Colonic mucosa (tissue), 4 donors: ENCODE measurements at regions not wholly inside any gene's neighbourhood (a gene's known extent, or its start where the extent isn't known, plus 50 kb on each side); places are given as distances from the start of the nearest gene placed in this dataset.
"Not testable (repeated sequence)": the region's sequence is repeated elsewhere in the genome, so short reads cannot be mapped to it uniquely, and the experiment has no call there.

ENCODE experiments used
- DNase-seq: peaks from one replicate; pipeline ENCODE4 v3.0.0-alpha.2; 2020
- H3K27ac ChIP-seq: fragments of 200-600 bp; one replicate; pipeline ENCODE4 v1.8.0; 2021
- H3K27me3 ChIP-seq: fragments of 200-600 bp; one replicate; pipeline ENCODE4 v1.8.0; 2021
- H3K36me3 ChIP-seq: fragments of 200-600 bp; one replicate; pipeline ENCODE4 v1.8.0; 2021
- H3K4me1 ChIP-seq: fragments of 200-600 bp; one replicate; pipeline ENCODE4 v1.8.0; 2021; ENCODE audit warnings: mild to moderate bottlenecking
- H3K4me3 ChIP-seq: fragments of 200-600 bp; one replicate; pipeline ENCODE4 v1.8.0; 2021
- H3K9ac ChIP-seq, 2 donors: one replicate each; pipeline ENCODE4 v1.7.0; 2013; ENCODE audit warnings: control low read depth in 2 of 2, low read depth in 2 of 2, low read length in 2 of 2
- H3K9me3 ChIP-seq: fragments of 200-600 bp; one replicate; pipeline ENCODE4 v1.8.0; 2021
- intact Hi-C: fragments of 100-400 bp; cut with DNase I; formaldehyde crosslinking; loops from one replicate; pipeline ENCODE4 v1.14.1; 2022
- TF ChIP-seq, protein P1 (sequence below): fragments of 200-600 bp; IDR thresholded peaks from one replicate; pipeline ENCODE4 v1.8.0; 2022; ENCODE audit warnings: antibody characterized with exemption, mild to moderate bottlenecking
- donor health status: healthy.
- donor health status: DM: no; HTN: no; CAD: no.
- donor health status: DM: no; HTN: no; CAD: no.

DNA sequence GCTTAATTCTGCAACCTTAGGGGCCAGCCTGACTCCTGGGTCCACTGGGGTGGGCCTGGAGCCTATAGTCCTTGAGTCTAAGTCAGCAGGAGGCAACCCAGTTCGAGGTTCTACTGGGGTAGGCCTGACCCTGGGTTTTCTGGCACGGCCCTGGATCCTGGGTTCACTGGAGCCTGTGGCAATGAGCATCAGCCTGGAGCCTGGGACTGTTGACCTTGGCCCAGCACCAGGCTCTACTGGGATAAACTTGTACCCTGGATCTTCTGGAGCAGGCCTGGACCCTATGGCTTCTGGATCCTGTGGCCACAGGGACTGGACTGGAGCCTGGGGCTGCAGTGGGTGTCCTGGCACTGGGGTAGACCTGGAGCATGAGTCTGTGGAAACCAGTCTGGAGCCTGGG, 874.3 kb upstream of the INTU start:
- Histone ChIP-seq H3K4me3 (no peak overlapping the region), H3K27me3 (no peaks in the 10 kb centered on the region), H3K4me1 (no peaks in the 10 kb centered on the region), H3K9ac (no peak overlapping the region), H3K9me3 (no peaks in the 10 kb centered on the region), H3K36me3 (no peaks in the 10 kb centered on the region), H3K27ac (no peak overlapping the region)
- intact Hi-C loops: no loop called here
- TF ChIP-seq, protein P1, sequence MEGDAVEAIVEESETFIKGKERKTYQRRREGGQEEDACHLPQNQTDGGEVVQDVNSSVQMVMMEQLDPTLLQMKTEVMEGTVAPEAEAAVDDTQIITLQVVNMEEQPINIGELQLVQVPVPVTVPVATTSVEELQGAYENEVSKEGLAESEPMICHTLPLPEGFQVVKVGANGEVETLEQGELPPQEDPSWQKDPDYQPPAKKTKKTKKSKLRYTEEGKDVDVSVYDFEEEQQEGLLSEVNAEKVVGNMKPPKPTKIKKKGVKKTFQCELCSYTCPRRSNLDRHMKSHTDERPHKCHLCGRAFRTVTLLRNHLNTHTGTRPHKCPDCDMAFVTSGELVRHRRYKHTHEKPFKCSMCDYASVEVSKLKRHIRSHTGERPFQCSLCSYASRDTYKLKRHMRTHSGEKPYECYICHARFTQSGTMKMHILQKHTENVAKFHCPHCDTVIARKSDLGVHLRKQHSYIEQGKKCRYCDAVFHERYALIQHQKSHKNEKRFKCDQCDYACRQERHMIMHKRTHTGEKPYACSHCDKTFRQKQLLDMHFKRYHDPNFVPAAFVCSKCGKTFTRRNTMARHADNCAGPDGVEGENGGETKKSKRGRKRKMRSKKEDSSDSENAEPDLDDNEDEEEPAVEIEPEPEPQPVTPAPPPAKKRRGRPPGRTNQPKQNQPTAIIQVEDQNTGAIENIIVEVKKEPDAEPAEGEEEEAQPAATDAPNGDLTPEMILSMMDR: no peak
- DNase-seq: no peak

- no peak overlapping the region for H3K27ac ChIP-seq
- no peaks in the 10 kb centered on the region for H3K27me3 ChIP-seq
- no peaks in the 10 kb centered on the region for H3K4me1 ChIP-seq
- H3K36me3 ChIP-seq: no peaks in the 10 kb centered on the region
- intact Hi-C loops: no loop called here
- no peaks in the 10 kb centered on the region for H3K9me3 ChIP-seq
- TF ChIP-seq, protein P1: no peak
- no peak overlapping the region for H3K9ac ChIP-seq
- no peak overlapping the region for H3K4me3 ChIP-seq
- no peak for DNase-seq
Observed at GRCh38 chr4:126761947-126762662, 870.7 kb upstream of the INTU start.

GRCh38 chr4:126762663-126763247, 870.0 kb upstream of the INTU start:
- no peak overlapping the region for H3K27ac ChIP-seq
- TF ChIP-seq, protein P1: no peak
- no peak overlapping the region for H3K4me3 ChIP-seq
- H3K36me3 ChIP-seq: no peaks in the 10 kb centered on the region
- no peak for DNase-seq
- no peaks in the 10 kb centered on the region for H3K4me1 ChIP-seq
- no peak overlapping the region for H3K9ac ChIP-seq
- intact Hi-C loops: no loop called here
- no peaks in the 10 kb centered on the region for H3K27me3 ChIP-seq
- no peaks in the 10 kb centered on the region for H3K9me3 ChIP-seq

DNA sequence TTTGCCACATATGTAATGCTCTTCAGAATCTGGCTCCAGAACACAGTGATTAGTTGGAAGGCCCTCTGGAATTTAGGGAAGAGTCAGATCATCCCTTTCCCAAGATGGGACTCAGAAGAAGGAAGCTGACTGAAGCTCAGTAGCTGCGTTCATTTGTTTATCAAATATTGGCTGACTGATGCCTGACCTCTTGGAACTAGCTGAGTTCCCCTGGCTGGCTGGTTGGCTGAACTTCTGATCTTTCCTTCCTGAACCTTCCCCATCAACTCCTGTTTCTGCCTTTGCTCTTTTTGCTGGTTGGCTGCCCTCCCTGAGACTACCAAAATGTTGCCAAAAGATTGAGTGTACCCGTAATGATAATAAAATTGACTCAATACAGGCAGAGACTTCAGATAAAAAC, 866.5 kb upstream of the INTU start:
- TF ChIP-seq, protein P1: no peak
- no peak for DNase-seq
- no peak overlapping the region for H3K9ac ChIP-seq
- intact Hi-C loops: no loop called here
- no peak overlapping the region for H3K4me3 ChIP-seq
- H3K27ac ChIP-seq: no peak overlapping the region
- no peaks in the 10 kb centered on the region for H3K36me3 ChIP-seq
- H3K4me1 ChIP-seq: no peaks in the 10 kb centered on the region
- H3K27me3 ChIP-seq: no peaks in the 10 kb centered on the region
- H3K9me3 ChIP-seq: no peaks in the 10 kb centered on the region

- H3K4me3 ChIP-seq: no peak overlapping the region
- H3K4me1 ChIP-seq: no peaks in the 10 kb centered on the region
- no peaks in the 10 kb centered on the region for H3K27me3 ChIP-seq
- no peaks in the 10 kb centered on the region for H3K9me3 ChIP-seq
- no peak for DNase-seq
- no peak overlapping the region for H3K27ac ChIP-seq
- no peak overlapping the region for H3K9ac ChIP-seq
- H3K36me3 ChIP-seq: no peaks in the 10 kb centered on the region
- TF ChIP-seq, protein P1: no peak
- intact Hi-C loops: no loop called here
Observed at GRCh38 chr4:126768338-126768737, 864.4 kb upstream of the INTU start.

GRCh38 chr4:126770811-126771553, 861.8 kb upstream of the INTU start:
- H3K27ac ChIP-seq, H3K36me3 ChIP-seq, DNase-seq, H3K9ac ChIP-seq, H3K27me3 ChIP-seq, H3K4me3 ChIP-seq, intact Hi-C loops, H3K9me3 ChIP-seq, H3K4me1 ChIP-seq: not testable (repeated sequence)

GRCh38 chr4:126771618-126772017, 861.1 kb upstream of the INTU start:
- H3K4me1 ChIP-seq, intact Hi-C loops, H3K9me3 ChIP-seq, H3K9ac ChIP-seq, H3K27ac ChIP-seq, DNase-seq, H3K36me3 ChIP-seq, H3K27me3 ChIP-seq, H3K4me3 ChIP-seq: not testable (repeated sequence)
